Activated CD4-positive, CD25-positive, alpha-beta regulatory T cell treated with anti-CD3 and anti-CD28 coated beads, Interleukin-2, amount 50 U/mL, for 72 hours (primary cell): ENCODE measurements at regions not wholly inside any gene's neighbourhood (a gene's known extent, or its start where the extent isn't known, plus 50 kb on each side); places are given as distances from the start of the nearest gene placed in this dataset.

Experiments
- DNase-seq: peaks from one replicate; pipeline ENCODE4 v3.0.0; 2021

DNA sequence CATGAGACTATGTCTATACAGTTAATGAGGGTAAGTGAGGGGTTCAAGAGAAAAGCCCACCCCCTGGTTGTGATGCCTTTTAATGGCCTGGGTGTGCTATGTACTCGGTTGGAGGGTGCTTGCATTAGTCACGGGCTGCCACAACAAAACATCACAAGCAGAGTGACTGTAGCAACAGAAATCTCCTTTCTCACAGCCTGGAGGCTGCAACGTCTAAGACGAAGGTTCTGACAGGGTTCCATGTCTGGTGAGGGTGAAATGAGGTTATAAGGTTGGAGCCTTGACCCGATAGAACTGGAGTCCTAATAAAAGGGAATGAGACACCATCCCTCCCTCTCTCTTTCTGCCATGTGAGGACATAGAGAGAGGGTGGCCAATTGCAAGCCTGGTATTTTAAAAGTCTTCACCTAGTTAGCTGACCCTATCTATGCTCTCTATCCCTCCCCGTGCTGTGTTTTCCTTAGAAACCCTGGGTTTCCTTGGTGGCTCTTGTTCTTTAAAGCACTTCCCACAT is 126.0 kb upstream of the GDF10 start:
- DNase-seq, result no peak

DNA sequence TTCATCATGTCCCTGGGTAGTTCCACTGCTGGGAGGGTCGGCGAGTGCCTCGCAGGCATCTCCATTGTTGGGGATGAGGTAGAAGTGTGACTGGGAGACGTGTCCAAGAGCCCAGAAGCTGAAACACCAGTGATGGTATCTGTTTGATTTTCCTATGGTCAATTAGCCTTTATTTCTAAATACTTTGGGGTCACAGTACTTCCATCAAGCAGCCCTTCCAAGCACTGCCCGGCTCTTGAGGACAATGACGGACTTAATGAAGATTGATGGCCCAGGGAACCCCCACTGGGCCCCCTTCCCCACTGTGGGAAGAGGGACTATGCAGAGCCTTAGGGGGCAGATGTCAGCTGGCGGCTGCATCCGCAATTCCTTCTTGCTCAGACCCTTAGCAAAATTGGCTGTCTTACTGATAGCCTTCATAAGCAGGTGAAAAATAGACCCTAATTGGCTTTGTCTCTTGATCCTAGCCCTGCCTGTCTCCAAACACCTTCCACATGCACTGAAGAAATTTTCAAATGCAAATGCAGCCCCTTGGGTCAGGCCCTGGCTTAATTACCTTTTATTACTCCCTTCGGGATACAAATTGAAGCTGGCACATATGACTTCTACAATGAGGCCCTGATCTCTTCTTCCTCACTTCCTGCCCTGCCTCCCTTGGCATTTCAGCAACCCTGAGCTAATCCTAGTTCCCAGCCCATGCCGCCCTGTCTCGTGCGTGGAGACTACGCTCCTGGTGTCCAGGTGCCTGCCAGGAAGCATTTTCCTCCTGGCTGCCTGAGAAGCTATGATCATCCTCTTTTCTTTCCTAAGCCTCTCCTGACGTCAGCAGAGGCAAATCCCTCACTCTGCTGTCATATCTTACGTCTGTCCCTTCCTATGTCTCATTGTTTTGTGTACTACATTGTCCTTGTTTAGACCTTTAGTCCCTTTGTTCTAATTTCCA is 124.5 kb upstream of the GDF10 start:
- DNase-seq, result no peak

DNA sequence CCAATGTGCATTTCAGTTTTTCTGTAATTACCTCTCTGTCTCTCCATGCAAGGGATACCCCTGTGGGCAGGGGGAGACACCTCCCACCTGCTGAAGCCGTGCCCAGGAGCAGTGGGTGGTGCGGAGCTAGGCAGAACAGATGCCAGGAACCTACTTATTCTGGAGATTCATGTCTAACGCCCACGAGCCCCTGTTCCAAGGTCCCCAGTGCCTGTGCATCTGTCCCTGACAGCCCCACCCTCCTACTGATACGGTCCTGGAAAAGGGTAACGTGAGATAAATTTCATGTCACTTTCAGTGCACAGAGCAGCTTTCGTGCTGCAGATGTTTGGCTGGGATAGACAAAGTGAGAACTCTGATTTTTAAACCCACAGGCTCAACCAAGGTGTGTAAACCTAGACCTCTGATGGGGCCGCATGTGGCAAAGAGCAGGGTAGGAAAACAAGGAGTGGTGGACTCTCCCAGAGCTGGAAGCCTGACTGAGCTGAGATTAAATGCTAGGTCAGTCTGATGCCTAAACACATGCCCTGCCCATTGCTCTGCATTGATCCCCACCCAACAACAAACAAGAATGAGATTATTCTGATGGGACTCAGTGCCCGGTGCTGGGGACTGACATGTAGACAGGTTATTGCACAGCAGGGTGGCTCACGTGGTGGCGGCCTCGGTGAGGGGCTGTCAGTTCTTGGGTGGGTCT is 123.6 kb upstream of the GDF10 start:
- no peak for DNase-seq

DNA sequence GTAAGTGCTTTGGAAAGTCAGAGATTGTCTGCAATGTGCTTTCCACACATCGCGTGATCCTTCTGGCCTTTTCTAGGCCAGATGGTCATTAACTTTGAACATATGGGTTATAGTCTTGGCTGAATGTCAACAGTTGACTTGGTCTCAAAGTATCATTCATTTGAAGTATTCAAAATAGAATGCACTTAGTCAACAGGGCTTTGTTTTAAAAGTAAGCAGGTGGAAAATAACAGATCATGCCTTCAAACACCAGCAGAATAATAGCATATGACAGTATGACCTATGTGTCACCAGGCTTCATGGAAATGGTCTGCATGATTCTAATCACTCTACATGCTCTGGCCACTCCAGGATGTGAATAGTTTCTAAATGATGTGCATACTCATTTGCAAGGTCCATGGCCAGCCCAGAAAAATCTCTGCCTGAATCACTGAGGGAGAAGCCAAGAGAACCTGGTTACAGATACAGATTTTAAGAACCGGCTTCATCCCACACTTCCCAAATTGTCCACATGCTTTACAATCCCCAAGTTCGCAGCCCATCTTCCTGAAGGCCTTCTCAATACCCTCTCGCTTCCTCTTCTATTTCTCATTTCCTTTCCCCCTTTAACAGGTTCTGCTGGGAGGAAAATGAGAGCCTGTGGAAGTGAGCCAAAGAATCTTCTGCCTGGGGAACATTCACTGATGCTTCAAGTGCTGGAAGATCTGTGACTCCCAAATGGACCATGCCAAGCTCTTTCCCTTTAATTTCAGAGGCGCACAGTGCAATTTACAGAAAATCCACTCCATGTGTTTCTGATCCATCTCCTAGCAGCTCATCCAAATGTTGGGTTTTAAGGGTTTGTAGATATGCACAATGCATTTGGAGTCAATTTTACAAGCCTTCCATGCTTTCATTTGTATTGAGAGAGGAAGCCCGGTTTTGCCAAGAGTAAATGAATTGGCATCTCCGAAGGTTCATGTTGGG is 122.8 kb upstream of the GDF10 start:
- no peak for DNase-seq

DNA sequence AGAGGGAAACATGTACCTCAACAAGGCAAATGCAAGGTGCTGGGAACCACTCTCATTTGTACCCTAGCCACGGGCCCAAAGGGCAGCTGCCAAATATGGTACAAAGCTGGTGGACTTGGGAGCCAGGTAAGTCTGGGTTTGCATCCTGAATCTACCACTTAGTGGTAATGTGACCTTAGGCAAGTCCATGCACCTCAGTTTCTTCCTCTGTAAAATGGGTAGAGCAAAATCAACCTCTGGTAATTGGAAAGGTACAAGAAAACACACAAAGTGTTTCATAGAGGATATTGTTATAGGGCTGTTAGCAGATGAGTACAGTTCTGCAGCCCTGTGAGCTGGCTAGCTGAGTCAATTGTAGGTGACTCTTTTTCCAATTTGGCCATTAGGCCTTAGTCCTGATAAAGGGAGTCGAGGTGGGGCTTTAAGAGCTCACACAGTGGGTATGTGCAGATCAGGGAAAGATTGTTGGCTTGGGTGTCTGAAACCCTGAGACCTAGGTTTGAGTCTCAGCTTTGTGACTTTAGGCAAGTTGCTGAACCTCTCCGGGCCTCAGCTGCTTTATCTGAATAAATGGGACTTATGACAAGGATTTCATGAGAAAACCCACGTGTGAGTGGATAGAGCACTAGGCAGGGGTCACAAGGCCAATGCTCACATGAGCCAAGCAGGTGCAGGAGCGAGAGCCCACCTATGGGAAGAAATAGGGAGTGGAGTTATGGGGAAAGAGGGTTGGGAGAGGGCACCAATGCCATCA is 121.3 kb upstream of the GDF10 start:
- DNase-seq, result no peak

DNA sequence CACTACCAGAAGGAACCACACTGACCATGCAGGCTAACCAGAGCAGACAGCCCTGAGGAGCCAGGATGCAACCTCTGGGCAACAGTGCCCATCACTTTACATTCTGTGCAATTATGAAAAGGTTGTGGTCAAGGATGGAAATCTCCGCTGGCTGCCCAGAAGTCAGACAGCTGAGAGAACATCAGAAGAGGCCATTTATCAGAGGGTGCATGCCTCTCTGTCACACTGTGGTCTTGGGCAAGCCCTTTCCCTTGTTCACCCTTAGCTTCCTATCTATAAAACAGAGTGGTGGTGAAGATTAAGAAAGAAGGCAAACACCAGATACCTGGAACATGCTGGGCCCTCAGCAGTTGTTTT is 120.7 kb upstream of the GDF10 start:
- DNase-seq, result no peak

DNA sequence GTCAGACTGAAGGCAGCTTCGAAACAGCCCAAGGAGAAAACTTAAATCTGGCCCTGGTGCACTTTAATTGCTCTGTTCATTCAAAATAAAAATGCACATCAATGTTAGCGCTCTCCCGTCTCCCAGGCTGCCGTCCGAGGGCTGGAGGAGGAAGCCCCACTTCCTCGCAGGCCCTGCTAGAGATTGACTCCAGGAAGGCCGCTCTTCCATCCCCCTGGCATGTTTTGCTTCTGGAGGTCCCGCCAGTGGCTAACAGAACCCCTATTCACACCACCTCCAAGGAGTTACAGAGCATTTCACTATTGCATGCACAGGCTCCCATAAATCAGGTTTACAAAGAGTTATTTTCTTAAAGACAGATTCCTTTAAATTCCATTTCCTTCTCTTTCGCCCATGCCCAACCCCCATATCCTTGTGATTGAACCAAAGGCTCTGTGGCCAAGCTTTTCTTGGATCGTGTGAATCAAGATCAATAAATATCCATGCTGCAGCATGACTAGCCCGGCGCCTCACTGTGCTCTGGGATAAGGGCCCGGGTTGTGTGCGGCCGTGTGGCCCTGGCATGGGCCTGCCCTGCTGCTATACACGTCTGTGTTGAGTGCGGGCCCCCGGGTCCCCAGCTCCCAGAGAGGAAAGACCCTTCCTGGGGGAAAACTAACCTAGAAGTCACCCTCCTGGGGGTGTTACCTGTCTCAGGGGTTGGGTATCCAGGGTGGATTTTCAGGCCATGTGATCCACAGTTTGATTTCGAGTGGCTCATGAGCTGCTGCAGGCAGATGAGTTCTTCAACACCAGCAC is 118.7 kb upstream of the GDF10 start:
- no peak for DNase-seq

DNA sequence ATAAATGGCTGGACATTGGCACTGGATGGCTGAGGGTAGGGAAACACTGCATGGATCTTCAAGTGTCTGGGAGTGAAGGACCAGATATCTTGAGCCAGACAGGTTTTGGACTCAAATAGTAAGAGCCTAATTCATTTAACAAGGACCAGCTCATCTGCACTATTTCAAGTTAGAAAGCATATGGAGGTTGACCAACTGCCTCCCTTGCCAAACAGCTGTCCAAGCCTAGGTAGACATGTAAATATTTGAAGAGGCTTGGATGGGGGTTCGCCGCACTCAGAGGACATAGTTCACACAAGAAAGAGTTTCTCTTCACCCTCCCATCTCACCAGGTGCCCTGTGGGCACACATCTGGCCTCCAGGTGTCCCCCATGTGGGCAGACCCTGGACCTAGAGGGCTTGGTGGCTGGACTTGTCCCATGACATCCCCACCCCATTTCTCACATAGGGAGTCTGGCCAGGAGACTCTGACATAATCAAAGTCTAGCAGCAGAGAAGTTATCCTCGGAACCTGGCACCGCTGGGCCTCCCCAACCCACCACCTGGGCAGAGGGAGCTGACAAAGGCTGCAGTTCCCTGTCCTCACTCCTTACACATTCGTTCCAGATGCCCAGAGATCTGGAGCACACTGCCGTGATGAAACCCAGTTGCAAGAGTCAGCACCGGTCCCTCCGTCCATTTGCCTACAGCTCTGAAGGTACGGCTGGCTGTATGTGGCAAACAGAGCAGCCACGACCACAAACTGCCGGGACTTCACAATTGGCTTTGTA is 116.9 kb upstream of the GDF10 start:
- DNase-seq, result no peak

DNA sequence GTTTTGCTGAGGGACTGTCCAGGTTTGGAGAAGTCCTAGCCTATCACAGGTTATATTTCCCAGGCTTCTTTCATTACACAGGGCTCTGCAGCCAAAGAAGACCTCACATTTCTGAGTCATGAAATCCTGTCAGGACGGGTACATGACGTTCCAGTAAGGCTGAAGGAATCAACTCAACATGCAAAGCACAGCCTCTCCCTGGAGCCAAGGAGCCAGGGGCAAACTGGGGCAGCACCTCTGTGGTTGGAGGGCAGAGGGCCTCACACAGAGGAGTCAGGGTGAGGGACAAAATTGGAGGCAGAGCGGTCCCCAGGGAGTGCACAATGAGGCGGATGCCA is 116.3 kb upstream of the GDF10 start:
- DNase-seq, result no peak

DNA sequence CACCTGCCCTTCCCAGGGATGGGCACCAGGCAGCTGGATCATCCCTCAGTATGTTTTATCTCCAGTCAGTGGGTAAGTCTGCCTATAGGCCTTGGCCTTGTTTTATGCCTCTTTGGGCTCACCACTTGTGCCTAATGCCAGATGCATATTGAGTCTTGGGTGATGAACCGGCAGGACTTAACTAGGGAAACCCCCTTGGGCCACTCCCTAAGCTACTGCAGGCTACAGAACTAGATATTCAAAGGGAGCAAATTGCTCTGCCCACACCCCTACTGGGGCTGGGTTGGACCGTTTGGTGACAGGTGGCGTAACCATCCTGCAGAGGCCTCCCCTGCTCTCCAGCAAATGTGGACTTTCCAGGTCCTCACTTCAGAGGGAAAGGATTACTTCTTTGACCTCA is 115.7 kb upstream of the GDF10 start:
- DNase-seq, result no peak

DNA sequence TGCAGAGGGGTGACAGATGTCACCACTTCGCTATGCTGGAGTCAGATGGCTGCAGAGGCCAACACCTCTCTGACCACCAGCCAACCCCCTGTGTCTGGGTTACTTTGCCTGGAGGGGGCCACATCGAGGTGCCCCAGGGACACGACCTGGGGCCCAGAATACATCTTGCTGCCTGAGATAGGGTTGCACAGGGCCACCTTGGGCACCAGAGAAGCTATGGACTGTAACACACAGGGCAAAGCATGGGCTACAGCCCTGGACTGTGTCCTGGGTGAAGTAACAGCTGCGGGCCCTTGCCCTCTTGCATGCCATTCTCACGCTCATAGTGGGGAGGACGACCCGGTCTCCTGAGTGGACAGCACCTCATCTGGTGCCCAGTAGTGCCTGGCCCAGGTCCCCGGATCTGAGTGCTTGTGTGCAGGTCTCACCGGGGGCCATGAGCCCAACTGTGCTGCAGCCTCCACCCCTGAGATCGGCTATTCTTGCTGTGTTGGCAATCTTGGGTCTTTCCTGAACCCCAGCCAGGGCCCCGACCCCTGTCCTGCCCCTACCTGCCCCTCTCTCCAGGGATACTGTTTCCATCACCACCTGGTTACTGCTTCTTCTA is 115.2 kb upstream of the GDF10 start:
- DNase-seq, result no peak

DNA sequence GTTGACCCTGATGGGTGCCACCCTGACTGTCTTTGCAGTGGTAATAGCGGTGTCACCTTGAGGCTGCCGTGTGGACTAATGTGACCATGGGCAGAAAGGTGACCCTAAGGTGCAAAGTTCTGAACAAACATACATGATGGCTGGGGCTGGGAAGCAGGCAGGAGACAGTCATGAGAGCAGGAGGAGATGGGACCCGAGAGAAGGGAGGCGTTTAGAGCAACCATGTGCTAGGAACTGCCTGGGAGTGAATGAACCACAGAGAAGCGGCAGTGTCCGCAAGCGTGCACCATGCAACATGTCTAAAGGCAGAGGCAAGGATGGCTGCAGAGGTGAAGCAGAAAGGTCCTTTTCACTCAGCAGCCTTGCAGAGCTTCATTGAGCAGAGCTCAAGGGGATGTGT is 113.1 kb upstream of the GDF10 start:
- DNase-seq, result no peak

DNA sequence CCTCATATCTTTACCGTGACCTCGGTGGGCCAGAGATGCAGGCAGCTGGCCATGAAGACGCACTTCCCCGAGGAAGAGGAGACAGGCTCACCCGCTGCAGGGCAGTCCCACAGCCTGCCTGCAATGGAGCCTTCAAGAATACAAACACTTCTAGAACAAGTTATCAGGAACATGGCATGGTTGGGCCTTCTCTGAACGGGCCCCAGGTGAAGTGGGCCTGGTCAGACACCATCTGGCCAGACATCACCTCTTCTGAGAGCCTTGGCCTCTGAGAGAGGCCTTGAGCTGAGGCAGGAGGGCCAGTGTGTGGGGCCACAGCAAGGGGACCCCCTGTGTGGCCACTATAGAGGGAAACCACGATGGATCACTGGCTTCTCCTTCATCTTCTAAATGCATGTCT is 112.4 kb upstream of the GDF10 start:
- DNase-seq, result no peak

DNA sequence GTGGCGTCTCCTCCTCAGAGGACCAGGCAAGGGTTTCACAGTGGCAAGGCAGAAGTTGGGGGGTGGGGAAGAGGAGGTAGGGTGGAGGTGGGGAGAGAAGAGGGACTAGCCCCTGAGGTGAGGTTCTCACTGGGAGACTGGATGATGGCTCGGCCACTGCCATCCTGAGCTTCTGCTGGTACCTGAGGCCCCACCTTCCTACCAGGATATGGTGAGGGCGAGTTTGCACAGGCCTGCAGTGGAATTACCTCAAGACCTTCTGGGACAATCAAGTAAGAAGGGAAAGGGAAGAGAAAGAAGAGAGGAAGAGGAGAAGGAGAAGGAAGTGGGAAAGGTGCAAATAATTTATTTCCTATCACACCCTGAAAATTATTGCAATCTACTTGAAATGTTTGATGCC is 111.8 kb upstream of the GDF10 start:
- DNase-seq, result no peak

DNA sequence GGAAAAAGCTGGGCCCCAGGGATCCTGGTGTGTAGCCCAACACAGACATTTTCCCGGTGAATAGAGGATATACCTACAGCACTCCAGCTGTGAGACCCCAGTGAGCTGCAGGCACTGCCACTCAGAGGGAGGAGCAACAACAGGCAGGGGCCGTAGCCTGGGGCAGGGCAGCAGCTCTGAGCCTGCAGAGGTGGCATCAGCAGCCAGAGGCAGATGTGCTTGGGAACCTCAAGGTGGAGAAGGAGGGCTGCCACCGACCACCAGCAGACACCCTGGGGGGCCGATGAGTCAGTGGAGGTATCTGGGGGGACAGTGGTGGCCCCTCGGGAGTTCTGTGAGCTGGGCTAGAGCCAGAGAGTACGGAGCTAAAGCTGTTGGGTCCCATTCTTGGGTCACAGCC is 110.2 kb upstream of the GDF10 start:
- no peak for DNase-seq

DNA sequence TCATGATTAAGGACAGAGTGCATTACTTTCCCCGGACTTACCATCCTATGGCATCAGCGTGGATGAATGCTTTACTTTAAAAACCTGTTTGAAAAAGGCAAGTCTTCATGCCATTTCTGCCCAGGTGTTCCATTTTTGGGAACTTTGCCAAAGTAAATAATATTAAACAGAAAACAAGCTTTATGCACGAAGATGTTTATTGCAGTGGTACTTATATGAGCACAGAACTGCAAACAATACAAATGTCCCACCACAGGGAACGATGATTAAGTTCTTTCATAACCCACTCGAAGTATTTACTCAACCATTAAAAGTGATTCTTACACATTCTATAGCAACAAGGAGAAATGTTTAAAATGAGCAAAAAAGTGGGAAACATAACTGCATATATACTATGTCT is 109.7 kb upstream of the GDF10 start:
- no peak for DNase-seq

DNA sequence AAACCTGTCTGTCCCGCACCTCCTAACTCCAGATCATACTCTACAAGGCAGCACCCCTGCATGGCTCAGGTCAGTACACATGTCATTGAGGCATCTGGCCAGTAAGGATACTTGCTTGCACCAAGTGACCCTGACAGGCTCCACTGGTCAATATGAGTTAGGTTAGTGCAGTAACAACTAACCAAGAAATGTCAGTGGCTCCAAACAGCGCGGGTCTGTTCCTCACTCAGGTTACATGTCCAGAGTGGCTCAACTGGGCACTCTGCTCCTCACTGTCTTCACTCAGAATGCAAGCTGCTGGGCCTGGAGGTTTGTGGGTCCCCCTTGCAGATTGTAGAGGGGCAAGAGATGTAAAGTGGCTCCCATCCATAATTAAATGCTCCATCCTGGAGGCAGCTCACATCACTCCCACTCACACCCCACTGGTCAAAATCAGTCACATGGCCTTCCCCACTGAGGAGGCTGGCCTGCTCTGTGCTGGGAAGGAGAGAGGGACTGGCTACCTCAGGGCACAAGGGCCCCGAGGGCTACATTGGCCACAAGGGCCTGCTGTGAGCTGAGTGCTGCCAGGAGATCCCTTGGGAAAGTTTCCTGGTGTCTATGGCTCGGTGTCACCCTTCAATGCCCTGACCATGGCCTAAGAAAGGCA is 109.1 kb upstream of the GDF10 start:
- DNase-seq, result no peak

DNA sequence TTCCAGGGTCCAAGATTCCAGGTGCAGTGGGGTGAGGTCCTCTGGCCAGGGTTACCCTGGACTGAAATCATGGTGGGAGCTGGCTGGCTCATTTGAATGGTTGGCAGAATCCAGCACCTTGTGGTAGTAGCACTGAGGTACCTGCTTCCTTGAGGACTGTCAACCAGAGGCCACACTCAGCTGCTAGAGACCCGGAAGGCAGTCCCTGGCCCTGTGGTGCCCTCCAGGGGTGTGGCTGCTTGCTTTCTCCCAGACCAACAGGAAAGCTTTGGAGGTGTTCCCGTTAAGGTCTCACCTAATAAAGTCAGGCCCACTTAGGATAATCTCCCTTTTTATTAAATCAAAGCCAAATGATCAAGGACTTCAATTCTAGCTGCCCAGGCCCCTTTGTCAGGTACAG is 107.7 kb upstream of the GDF10 start:
- DNase-seq, result no peak

DNA sequence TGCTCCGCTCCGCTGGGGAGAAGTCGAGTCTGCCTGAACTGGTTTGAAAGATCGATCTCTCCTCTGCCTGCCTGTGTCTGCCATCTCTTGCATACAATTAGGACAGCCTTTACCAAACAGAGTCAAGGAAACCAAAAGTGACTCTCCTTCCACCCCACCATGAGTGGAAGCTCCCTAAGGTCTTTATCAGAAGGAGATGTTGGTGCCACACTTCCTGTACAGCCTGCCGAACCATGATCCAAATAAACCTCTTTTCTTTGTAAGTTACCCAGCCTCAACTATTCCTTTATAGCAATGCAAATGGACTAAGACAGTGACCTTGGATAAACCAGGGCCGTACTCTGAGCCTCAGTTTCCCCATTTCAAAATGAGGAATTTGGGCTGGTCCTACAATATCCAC is 106.3 kb upstream of the GDF10 start:
- DNase-seq, result no peak
